Stimulated activated naive CD8-positive, alpha-beta T cell treated with anti-CD3 and anti-CD28 coated beads, Interleukin-15, amount 100 ng/mL, for 72 hours (primary cell): ENCODE measurements at regions not wholly inside any gene's neighbourhood (a gene's known extent, or its start where the extent isn't known, plus 50 kb on each side); places are given as distances from the start of the nearest gene placed in this dataset.

Experiments used
- ATAC-seq: fragments of 150-1000 bp; cut with Tn5 transposase; 2 replicates; pipeline ENCODE4 v1.10.0; 2021; ENCODE audit warnings: mild to moderate bottlenecking, moderate library complexity
- DNase-seq, 2 donors: peaks; one replicate each; pipeline ENCODE4 v3.0.0; 2021 to 2022
- H3K27ac Mint-ChIP-seq, 2 donors: one replicate each; pipeline ENCODE4 v1.8.0; 2022; ENCODE audit warnings: mild to moderate bottlenecking in 2 of 2, mixed read lengths in 2 of 2, moderate library complexity in 2 of 2
- H3K27me3 Mint-ChIP-seq: one replicate; pipeline ENCODE4 v1.8.0; 2022; ENCODE audit warnings: mixed read lengths
- H3K4me1 Mint-ChIP-seq: one replicate; pipeline ENCODE4 v1.8.0; 2022; ENCODE audit warnings: mild to moderate bottlenecking, mixed read lengths
- H3K4me3 Mint-ChIP-seq, 2 donors: one replicate each; pipeline ENCODE4 v1.8.0; 2022; ENCODE audit warnings: mild to moderate bottlenecking in 2 of 2, mixed read lengths in 2 of 2, moderate library complexity in 1 of 2
- H3K9me3 Mint-ChIP-seq, 2 donors: one replicate each; pipeline ENCODE4 v1.8.0; 2022; ENCODE audit warnings: mixed read lengths in 2 of 2

- peaks cover 0 to 8% of the 10 kb centered on the region in 2 donors for H3K9me3 Mint-ChIP-seq
- DNase-seq: no peak
- ATAC-seq: no peak
- H3K27ac Mint-ChIP-seq: no peak overlapping the region
- no peak overlapping the region for H3K4me3 Mint-ChIP-seq
- H3K4me1 Mint-ChIP-seq: no peaks in the 10 kb centered on the region
- H3K27me3 Mint-ChIP-seq: peaks cover 1% of the 10 kb centered on the region
Observed at GRCh38 chr12:105968025-105968424, 170.7 kb downstream of the NUAK1 start.

- Mint-ChIP-seq H3K4me3 (no peak overlapping the region), H3K27ac (no peak overlapping the region), H3K4me1 (no peaks in the 10 kb centered on the region), H3K27me3 (peaks cover 2% of the 10 kb centered on the region), H3K9me3 (peaks cover 0 to 8% of the 10 kb centered on the region in 2 donors)
- ATAC-seq: no peak
- no peak for DNase-seq
Observed at GRCh38 chr12:105970885-105971284, 167.9 kb downstream of the NUAK1 start.

DNA sequence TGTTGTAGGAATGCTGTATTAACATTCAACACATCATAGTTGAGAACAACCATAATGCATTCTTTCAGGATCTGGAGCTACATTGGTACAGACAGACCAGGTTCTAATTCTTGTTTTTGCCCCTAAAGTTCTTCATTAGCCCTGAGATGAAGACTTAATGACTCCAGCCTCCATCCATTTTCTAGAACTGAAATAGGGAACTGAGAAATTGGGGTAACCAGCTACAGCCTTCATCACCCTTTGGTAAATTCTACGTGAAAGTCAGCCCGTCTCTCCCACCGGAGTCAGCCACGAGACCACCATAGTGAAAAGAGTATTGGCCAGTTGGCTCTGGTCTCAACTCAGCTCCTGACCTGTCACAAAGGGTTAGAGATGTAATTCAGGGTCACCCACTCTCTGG, 164.0 kb downstream of the NUAK1 start:
- DNase-seq: no peak
- Mint-ChIP-seq H3K27me3 (peaks cover 10% of the 10 kb centered on the region), H3K9me3 (peaks cover 0 to 12% of the 10 kb centered on the region in 2 donors), H3K4me3 (no peak overlapping the region), H3K27ac (no peak overlapping the region), H3K4me1 (no peaks in the 10 kb centered on the region)
- no peak for ATAC-seq

DNA sequence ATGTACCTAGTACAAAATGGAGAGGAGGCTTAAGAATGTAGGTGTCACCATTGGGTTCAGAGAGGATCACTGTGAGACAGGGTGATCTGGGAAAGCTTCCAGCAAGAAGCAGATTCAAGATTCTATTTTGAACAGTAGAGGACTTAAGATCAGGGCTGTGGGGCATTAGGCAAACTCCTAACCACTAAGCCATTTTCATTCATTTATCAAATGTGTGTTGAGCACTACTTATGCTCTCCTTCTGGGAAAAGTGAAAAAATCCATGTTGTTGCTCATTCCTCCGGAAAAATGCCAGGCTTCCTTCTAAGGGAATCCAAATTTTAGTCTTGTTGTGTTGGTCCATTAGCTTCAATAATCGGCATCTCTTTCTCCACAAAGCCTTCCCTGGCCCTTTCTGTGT, 163.4 kb downstream of the NUAK1 start:
- Mint-ChIP-seq H3K9me3 (peaks cover 0 to 12% of the 10 kb centered on the region in 2 donors), H3K4me1 (no peaks in the 10 kb centered on the region), H3K27me3 (peaks cover 10% of the 10 kb centered on the region), H3K4me3 (no peak overlapping the region), H3K27ac (no peak overlapping the region)
- no peak for DNase-seq
- no peak for ATAC-seq

DNA sequence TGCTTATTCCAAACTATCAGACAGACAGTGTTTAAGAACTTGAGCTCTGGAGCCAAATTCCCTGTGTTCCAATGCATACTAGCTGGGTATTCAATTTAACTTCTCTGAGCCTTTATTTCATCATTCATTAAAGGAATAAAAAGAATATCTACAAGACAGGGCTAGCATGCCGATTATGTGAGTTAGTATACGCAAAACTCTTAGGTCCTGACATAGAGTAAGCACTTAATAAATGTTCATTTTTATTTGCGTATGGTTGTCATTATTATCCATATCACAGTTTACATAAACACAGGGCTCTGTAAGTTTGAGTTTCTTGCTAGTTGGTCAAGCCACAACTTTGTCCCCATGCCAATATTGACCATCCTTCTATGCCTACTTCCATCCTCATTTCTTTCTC, 161.5 kb downstream of the NUAK1 start:
- Mint-ChIP-seq H3K27ac (no peak overlapping the region), H3K9me3 (peaks cover 0 to 4% of the 10 kb centered on the region in 2 donors), H3K4me3 (no peak overlapping the region), H3K27me3 (peaks cover 10% of the 10 kb centered on the region), H3K4me1 (no peaks in the 10 kb centered on the region)
- no peak for DNase-seq
- ATAC-seq: no peak

GRCh38 chr12:105977652-105978051, 161.1 kb downstream of the NUAK1 start:
- Mint-ChIP-seq H3K9me3 (peaks cover 0 to 4% of the 10 kb centered on the region in 2 donors), H3K27me3 (peaks cover 10% of the 10 kb centered on the region), H3K4me3 (no peak overlapping the region), H3K27ac (no peak overlapping the region), H3K4me1 (no peaks in the 10 kb centered on the region)
- no peak for DNase-seq
- no peak for ATAC-seq

DNA sequence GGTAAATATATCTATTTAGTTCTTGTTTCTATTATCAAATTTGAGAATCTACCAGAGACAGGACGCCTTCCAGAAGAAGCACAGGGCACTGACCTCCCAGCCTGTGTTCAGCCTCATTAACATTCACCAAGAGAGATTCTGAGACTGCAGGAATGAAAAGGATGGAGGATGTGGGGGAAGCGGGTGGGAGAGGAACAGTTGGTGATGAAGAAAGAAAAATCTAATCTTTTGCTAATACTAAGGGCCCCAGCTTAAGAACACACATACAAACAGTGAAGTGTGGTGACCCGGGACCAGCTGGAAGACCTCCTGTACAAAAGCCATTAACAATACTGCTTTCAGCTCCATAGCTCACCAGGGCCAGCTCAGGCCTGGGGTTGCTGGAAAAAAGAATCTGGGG, 160.5 kb downstream of the NUAK1 start:
- no peak for ATAC-seq
- no peak overlapping the region for H3K4me3 Mint-ChIP-seq
- no peak for DNase-seq
- peaks cover 10% of the 10 kb centered on the region for H3K27me3 Mint-ChIP-seq
- no peak overlapping the region for H3K27ac Mint-ChIP-seq
- no peaks in the 10 kb centered on the region for H3K4me1 Mint-ChIP-seq
- peaks cover 0 to 4% of the 10 kb centered on the region in 2 donors for H3K9me3 Mint-ChIP-seq

DNA sequence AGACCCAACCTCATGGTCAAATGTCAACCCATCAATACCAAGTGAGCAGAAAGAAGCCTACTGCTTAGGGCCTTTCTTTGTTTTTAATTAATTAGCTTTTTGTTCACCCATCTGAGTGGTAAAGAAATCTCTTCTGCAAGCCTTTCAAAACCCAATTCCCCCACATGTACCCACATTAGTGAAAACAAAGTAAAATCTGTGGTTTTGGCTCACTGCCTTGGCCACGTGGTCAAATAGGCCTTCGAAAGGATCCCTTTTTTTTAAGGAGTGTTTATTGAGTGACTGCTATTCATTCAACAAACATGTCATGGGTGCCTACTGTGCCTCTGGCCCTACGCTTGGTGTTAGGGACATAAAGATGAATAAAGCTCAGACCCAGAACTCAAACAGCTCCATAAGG, 160.1 kb downstream of the NUAK1 start:
- no peak for DNase-seq
- Mint-ChIP-seq H3K4me3 (no peak overlapping the region), H3K4me1 (no peaks in the 10 kb centered on the region), H3K9me3 (peaks cover 0 to 4% of the 10 kb centered on the region in 2 donors), H3K27ac (no peak overlapping the region), H3K27me3 (peaks cover 10% of the 10 kb centered on the region)
- ATAC-seq: no peak

DNA sequence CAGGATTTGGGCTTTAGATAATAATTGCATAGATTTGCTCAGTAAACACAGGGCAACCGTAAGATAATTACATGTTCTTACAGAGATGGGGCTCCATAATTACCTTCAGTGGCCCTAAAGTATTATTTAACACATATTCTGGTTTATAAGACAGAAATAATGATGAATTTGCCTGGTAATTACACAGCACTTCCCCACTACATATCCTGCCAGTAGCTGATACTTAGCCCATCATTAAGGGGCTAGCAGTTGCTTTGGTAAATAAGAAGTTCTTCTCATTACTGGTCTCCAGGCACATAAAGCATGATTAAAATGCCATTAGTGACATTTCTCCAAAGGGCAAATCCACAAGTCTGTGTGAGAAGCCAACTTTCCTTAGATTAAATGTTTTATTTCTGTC, 158.7 kb downstream of the NUAK1 start:
- H3K9me3 Mint-ChIP-seq: peaks cover 0 to 4% of the 10 kb centered on the region in 2 donors
- DNase-seq: no peak
- H3K27me3 Mint-ChIP-seq: peaks cover 15% of the 10 kb centered on the region
- no peak overlapping the region for H3K27ac Mint-ChIP-seq
- H3K4me3 Mint-ChIP-seq: no peak overlapping the region
- ATAC-seq: no peak
- no peaks in the 10 kb centered on the region for H3K4me1 Mint-ChIP-seq

DNA sequence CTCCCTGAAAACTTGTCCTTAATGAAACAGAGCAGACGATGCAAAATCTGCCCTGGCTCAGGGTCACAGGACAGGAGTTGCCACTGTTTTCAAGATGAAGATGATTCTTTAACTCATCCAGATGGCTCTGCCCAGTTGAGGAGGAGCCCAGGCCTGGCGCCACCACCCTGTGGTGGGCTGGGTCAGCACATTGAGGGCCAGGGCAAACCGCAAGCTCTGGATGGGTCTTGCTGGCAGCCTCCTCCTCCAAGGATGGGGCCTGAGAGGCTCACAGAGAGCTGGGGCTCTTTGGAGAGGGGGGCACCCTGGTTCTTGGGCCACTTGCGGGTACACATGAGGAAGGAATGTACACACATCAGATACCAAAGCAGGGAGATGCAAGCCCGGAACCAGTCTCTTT, 158.2 kb downstream of the NUAK1 start:
- no peak for ATAC-seq
- Mint-ChIP-seq H3K27me3 (peaks cover 16% of the 10 kb centered on the region), H3K9me3 (peaks cover 0 to 4% of the 10 kb centered on the region in 2 donors), H3K4me3 (no peak overlapping the region), H3K4me1 (no peaks in the 10 kb centered on the region), H3K27ac (no peak overlapping the region)
- no peak for DNase-seq

DNA sequence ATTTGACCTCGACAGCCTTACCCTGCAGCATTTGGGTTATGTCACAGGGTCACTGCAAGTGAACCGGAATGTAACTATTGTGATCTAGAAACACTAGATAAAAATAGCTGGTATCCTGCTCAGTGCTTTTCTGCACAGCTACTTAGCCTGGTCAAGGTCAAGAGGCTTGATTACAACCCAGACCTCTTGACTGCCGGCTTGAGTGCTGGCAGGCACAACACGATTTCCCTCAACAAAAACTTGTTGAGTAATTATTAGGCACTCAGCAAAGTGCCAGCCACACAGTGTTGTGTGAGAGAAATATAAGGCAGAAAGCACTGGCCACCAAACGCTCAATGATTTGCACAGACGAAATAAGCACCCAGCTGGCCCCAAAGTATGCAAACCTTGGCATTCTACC, 156.7 kb downstream of the NUAK1 start:
- DNase-seq (no peak), ATAC-seq (no peak)
- Mint-ChIP-seq H3K9me3 (no peaks in the 10 kb centered on the region), H3K27ac (no peak overlapping the region), H3K4me1 (no peaks in the 10 kb centered on the region), H3K27me3 (peaks cover 6% of the 10 kb centered on the region), H3K4me3 (no peak overlapping the region)

- Mint-ChIP-seq H3K27ac (no peak overlapping the region), H3K4me1 (peaks cover 5% of the 10 kb centered on the region), H3K27me3 (peaks cover 19% of the 10 kb centered on the region), H3K4me3 (no peak overlapping the region), H3K9me3 (no peaks in the 10 kb centered on the region)
- DNase-seq (no peak), ATAC-seq (peak; percentile 16)
Observed at GRCh38 chr12:105983622-105984320, 155.0 kb downstream of the NUAK1 start.

GRCh38 chr12:105985383-105985782, 153.4 kb downstream of the NUAK1 start:
- H3K27me3 Mint-ChIP-seq: peaks cover 19% of the 10 kb centered on the region

DNA sequence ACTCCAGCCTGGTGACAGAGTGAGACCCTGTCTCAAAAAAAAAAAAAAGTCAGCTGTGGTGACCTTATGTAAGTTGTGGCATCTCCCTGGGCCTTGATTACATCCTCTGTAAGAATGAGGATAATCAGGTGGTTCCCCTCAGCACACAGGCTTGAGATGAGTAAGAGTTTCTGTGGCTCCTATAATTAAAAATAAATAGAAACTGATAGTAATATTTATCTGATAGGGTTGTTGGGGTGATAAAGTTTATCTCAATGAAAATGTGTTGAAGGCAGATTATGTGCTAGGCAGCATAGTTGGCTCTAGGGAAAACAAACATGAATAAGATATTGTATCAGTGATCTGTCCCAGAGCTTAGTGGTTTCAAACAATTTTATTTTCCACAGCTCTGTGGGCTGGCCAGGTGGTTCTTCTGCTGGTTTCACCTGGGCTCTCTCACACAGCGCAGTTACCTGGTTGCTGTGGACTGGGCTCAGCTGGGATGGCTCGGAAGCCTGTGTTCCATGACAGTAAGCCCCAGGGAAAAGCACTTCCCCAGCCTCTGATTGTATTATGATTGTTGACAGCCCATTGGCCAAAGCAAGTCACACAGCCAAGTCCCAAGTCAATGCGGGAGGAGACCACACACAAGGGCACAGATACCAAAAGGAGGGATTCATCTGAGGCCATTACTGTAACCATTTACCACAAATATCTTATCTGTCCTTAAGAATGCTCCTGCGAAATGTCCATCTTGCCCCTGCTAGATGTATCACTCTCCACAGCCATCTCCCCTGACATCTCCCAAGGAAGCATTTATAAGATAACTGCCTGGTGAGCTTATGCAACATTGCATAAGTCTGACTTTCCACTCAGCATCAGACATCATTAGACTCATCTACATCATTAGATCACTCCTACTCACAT, 151.7 kb downstream of the NUAK1 start:
- H3K27ac Mint-ChIP-seq: peak overlapping the region in 1 of 2 donors; percentile 75
- H3K27me3 Mint-ChIP-seq: peaks cover 19% of the 10 kb centered on the region
- H3K9me3 Mint-ChIP-seq: peaks cover 0 to 6% of the 10 kb centered on the region in 2 donors
- ATAC-seq (peak; percentile 68), DNase-seq (no peak)
- no peak overlapping the region for H3K4me3 Mint-ChIP-seq
- H3K4me1 Mint-ChIP-seq: peaks cover 5% of the 10 kb centered on the region

More at GRCh38 chr12:105985383-105985782, 153.4 kb downstream of the NUAK1 start:
- Mint-ChIP-seq H3K4me3 (no peak overlapping the region), H3K4me1 (peaks cover 5% of the 10 kb centered on the region), H3K27ac (no peak overlapping the region), H3K9me3 (peaks cover 0 to 6% of the 10 kb centered on the region in 2 donors)
- ATAC-seq: no peak
- no peak for DNase-seq

GRCh38 chr12:105987685-105988035, 151.1 kb downstream of the NUAK1 start:
- ATAC-seq (no peak), DNase-seq (no peak)
- H3K4me1 Mint-ChIP-seq: peaks cover 5% of the 10 kb centered on the region
- H3K27ac Mint-ChIP-seq: peak overlapping the region in 1 of 2 donors; percentile 75
- peaks cover 19% of the 10 kb centered on the region for H3K27me3 Mint-ChIP-seq
- H3K4me3 Mint-ChIP-seq: no peak overlapping the region
- H3K9me3 Mint-ChIP-seq: peaks cover 0 to 6% of the 10 kb centered on the region in 2 donors
